ENCODE measurements at regions not wholly inside any gene's neighbourhood (a gene's known extent, or its start where the extent isn't known, plus 50 kb on each side); places are given as distances from the start of the nearest gene placed in this dataset.

DNA sequence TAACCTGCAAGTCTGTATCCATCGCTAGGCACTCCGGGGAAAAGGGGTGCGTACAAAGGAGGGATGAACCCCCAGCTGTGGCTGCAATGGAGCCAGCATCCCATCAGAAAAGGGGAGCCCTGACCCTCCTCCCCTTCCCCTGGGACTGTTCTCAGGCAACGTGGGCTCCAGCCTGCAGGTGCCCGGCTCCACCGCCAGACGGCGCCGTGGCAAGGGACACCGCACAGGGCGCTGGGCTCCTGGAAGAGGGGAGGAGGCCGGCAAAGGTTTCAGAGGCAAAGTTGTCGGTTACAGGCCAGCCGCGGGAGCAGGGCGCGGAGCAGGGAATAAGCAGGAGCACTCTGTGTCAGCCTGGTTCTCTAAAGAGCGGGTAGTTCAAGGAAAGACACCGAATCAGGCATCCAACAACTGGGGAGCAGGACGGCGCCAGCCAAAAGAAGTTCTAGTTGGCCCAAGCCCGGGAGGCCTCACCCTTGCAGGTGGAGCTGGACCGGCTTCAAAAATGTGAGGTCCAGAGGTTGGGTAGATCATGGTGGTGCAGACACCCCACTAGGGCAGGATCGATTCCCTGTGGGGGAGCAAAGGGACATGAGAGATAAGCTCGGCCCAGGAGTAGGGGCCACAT is 53.0 kb upstream of the ATP12A start:
- Histone ChIP-seq H3K4me1 (ENCODE audit: control insufficient read depth in 2 of 2, insufficient read depth in 2 of 2, low read length in 2 of 2) (peaks cover 13 to 41% of the 10 kb centered on the region in 2 donors), H3K27ac (ENCODE audit: low read depth in 2 of 2, low read length in 2 of 2) (no peak overlapping the region), H3K27me3 (ENCODE audit: control insufficient read depth in 2 of 2, insufficient read depth in 2 of 2, low read length in 2 of 2) (no peaks in the 10 kb centered on the region), H3K36me3 (ENCODE audit: control insufficient read depth in 2 of 2, insufficient read depth in 2 of 2, low read length in 2 of 2) (no peaks in the 10 kb centered on the region), H3K4me3 (ENCODE audit: low read length in 2 of 2) (no peak overlapping the region), H3K9me3 (ENCODE audit: control insufficient read depth in 2 of 2, low read length in 2 of 2) (no peaks in the 10 kb centered on the region), H3K9ac (ENCODE audit: low read depth in 1 of 2, low read length in 2 of 2) (no peak overlapping the region)

- Histone ChIP-seq H3K9me3 (ENCODE audit: control insufficient read depth in 2 of 2, low read length in 2 of 2) (no peaks in the 10 kb centered on the region), H3K4me1 (ENCODE audit: control insufficient read depth in 2 of 2, insufficient read depth in 2 of 2, low read length in 2 of 2) (peaks cover 13 to 45% of the 10 kb centered on the region in 2 donors), H3K36me3 (ENCODE audit: control insufficient read depth in 2 of 2, insufficient read depth in 2 of 2, low read length in 2 of 2) (no peaks in the 10 kb centered on the region), H3K27ac (ENCODE audit: low read depth in 2 of 2, low read length in 2 of 2) (no peak overlapping the region), H3K27me3 (ENCODE audit: control insufficient read depth in 2 of 2, insufficient read depth in 2 of 2, low read length in 2 of 2) (no peaks in the 10 kb centered on the region), H3K9ac (ENCODE audit: low read depth in 1 of 2, low read length in 2 of 2) (no peak overlapping the region), H3K4me3 (ENCODE audit: low read length in 2 of 2) (no peak overlapping the region)
Measured at GRCh38 chr13:24627946-24628345, 52.3 kb upstream of the ATP12A start.

DNA sequence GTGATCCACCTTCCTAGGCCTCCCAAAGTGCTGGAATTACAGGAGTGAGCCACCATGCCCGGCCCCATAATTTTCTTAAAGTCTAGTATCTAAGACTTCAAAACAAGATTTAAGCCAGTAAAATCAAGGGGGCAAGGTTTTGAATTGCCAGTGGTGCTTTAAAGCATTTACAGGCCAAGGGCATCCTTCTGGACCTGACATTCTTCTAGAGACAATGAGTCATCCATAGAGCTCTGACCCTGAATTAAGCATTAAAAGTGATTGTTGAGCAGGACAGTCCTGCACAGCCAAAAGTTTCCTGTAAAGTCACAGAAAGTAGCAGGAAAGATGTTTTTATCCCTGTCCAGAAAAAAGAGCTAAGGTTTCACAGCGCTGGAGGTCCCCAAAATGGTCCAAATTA is 50.9 kb upstream of the ATP12A start:
- Histone ChIP-seq H3K27me3 (ENCODE audit: control insufficient read depth in 2 of 2, insufficient read depth in 2 of 2, low read length in 2 of 2) (no peaks in the 10 kb centered on the region), H3K36me3 (ENCODE audit: control insufficient read depth in 2 of 2, insufficient read depth in 2 of 2, low read length in 2 of 2) (no peaks in the 10 kb centered on the region), H3K4me1 (ENCODE audit: control insufficient read depth in 2 of 2, insufficient read depth in 2 of 2, low read length in 2 of 2) (peaks cover 13 to 51% of the 10 kb centered on the region in 2 donors), H3K4me3 (ENCODE audit: low read length in 2 of 2) (no peak overlapping the region), H3K9me3 (ENCODE audit: control insufficient read depth in 2 of 2, low read length in 2 of 2) (no peaks in the 10 kb centered on the region), H3K9ac (ENCODE audit: low read depth in 1 of 2, low read length in 2 of 2) (no peak overlapping the region), H3K27ac (ENCODE audit: low read depth in 2 of 2, low read length in 2 of 2) (no peak overlapping the region)

DNA sequence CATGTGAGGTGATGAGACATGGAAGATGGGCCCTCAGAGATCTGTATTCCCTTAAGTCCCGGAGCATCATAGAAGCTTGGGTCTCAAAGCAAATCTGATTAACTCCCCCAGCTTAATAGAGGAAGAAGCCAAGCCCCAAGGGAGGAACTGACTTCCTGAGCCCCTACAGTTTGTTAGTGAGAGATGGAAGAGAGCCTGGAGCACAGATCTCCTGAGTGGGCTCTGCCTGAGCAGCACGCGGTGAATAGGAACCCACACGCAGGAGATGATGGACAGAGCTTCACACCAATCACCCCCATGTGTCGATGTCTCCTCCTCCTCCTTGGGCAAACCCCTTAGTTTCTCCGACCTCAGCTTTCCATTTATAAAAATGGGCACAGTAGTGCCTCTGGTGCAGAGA is 50.1 kb upstream of the ATP12A start:
- no peaks in the 10 kb centered on the region for H3K9me3 ChIP-seq (ENCODE audit: control insufficient read depth in 2 of 2, low read length in 2 of 2)
- H3K27ac ChIP-seq (ENCODE audit: low read depth in 2 of 2, low read length in 2 of 2), result no peak overlapping the region
- no peaks in the 10 kb centered on the region for H3K36me3 ChIP-seq (ENCODE audit: control insufficient read depth in 2 of 2, insufficient read depth in 2 of 2, low read length in 2 of 2)
- peaks cover 13 to 52% of the 10 kb centered on the region in 2 donors for H3K4me1 ChIP-seq (ENCODE audit: control insufficient read depth in 2 of 2, insufficient read depth in 2 of 2, low read length in 2 of 2)
- no peak overlapping the region for H3K4me3 ChIP-seq (ENCODE audit: low read length in 2 of 2)
- H3K9ac ChIP-seq (ENCODE audit: low read depth in 1 of 2, low read length in 2 of 2), result no peak overlapping the region
- H3K27me3 ChIP-seq (ENCODE audit: control insufficient read depth in 2 of 2, insufficient read depth in 2 of 2, low read length in 2 of 2), result no peaks in the 10 kb centered on the region
